NT2/D1 (cell line): ENCODE measurements at regions not wholly inside any gene's neighbourhood (a gene's known extent, or its start where the extent isn't known, plus 50 kb on each side); places are given as distances from the start of the nearest gene placed in this dataset.

Experiments
- DNase-seq: peaks from one replicate; pipeline ENCODE4 v3.0.0-alpha.2; 2011; ENCODE audit warnings: low read depth, low spot score
- H3K27me3 ChIP-seq: 2 replicates; pipeline ENCODE4 v1.6.0; 2011; ENCODE audit warnings: mild to moderate bottlenecking; ENCODE audit not compliant: insufficient read length, insufficient read depth
- H3K36me3 ChIP-seq: 2 replicates; pipeline ENCODE4 v1.6.1; 2011; ENCODE audit warnings: mild to moderate bottlenecking, low read length, mixed read lengths; ENCODE audit not compliant: insufficient read depth, insufficient read length
- H3K4me1 ChIP-seq: 2 replicates; pipeline ENCODE4 v1.5.1; 2011; ENCODE audit not compliant: insufficient read depth, insufficient read length
- H3K4me3 ChIP-seq: 2 replicates; pipeline ENCODE4 v1.5.1; 2011; ENCODE audit warnings: low read depth; ENCODE audit not compliant: insufficient read length
- H3K9ac ChIP-seq: 2 replicates; pipeline ENCODE4 v1.6.0; 2011; ENCODE audit warnings: low read depth; ENCODE audit not compliant: insufficient read length
- H3K9me3 ChIP-seq: 2 replicates; pipeline ENCODE4 v1.5.1; 2011; ENCODE audit warnings: mild to moderate bottlenecking, low read length; ENCODE audit not compliant: insufficient read depth
- SUZ12 ChIP-seq: IDR thresholded peaks from 2 replicates; pipeline ENCODE4 v1.6.1; 2011; ENCODE audit not compliant: insufficient read length, insufficient read depth; ENCODE audit errors: extremely low read depth
- YY1 ChIP-seq: IDR thresholded peaks from 2 replicates; pipeline ENCODE4 v1.6.1; 2011; ENCODE audit not compliant: insufficient read length, insufficient read depth
- ZNF274 ChIP-seq: IDR thresholded peaks from 2 replicates; pipeline ENCODE4 v1.6.1; 2011; ENCODE audit warnings: mild to moderate bottlenecking, low read depth, low read length

- no peak for TF ChIP-seq SUZ12
- no peak for TF ChIP-seq ZNF274
- no peak for TF ChIP-seq YY1
- no peaks in the 10 kb centered on the region for H3K4me1 ChIP-seq
- H3K27me3 ChIP-seq, result no peaks in the 10 kb centered on the region
- no peaks in the 10 kb centered on the region for H3K9me3 ChIP-seq
- no peak overlapping the region for H3K4me3 ChIP-seq
- H3K9ac ChIP-seq, result no peak overlapping the region
- no peak for DNase-seq
- no peaks in the 10 kb centered on the region for H3K36me3 ChIP-seq
Measured at GRCh38 chr7:71019706-71020105, 112.2 kb upstream of the GALNT17 start.

- DNase-seq, result no peak
- Histone ChIP-seq H3K4me3 (no peak overlapping the region), H3K4me1 (no peaks in the 10 kb centered on the region), H3K9me3 (no peaks in the 10 kb centered on the region), H3K9ac (no peak overlapping the region), H3K36me3 (no peaks in the 10 kb centered on the region), H3K27me3 (no peaks in the 10 kb centered on the region)
- TF ChIP-seq ZNF274 (no peak), SUZ12 (no peak), YY1 (no peak)
Measured at GRCh38 chr7:71021131-71021530, 110.8 kb upstream of the GALNT17 start.

GRCh38 chr7:71026680-71027079, 105.3 kb upstream of the GALNT17 start:
- no peak for DNase-seq
- no peak overlapping the region for H3K9ac ChIP-seq
- H3K4me1 ChIP-seq, result no peaks in the 10 kb centered on the region
- H3K36me3 ChIP-seq, result no peaks in the 10 kb centered on the region
- H3K9me3 ChIP-seq, result no peaks in the 10 kb centered on the region
- H3K4me3 ChIP-seq, result no peak overlapping the region
- no peaks in the 10 kb centered on the region for H3K27me3 ChIP-seq
- TF ChIP-seq ZNF274 (no peak), YY1 (no peak), SUZ12 (no peak)

- Histone ChIP-seq H3K9ac (no peak overlapping the region), H3K36me3 (no peaks in the 10 kb centered on the region), H3K9me3 (no peaks in the 10 kb centered on the region), H3K4me3 (no peak overlapping the region), H3K4me1 (no peaks in the 10 kb centered on the region), H3K27me3 (no peaks in the 10 kb centered on the region)
- TF ChIP-seq SUZ12, result no peak
- no peak for TF ChIP-seq ZNF274
- no peak for TF ChIP-seq YY1
- DNase-seq, result no peak
Measured at GRCh38 chr7:71034243-71034642, 97.7 kb upstream of the GALNT17 start.

- Histone ChIP-seq H3K36me3 (no peaks in the 10 kb centered on the region), H3K27me3 (no peaks in the 10 kb centered on the region), H3K9ac (no peak overlapping the region), H3K4me3 (no peak overlapping the region), H3K9me3 (no peaks in the 10 kb centered on the region), H3K4me1 (no peaks in the 10 kb centered on the region)
- TF ChIP-seq ZNF274, result no peak
- TF ChIP-seq YY1, result no peak
- TF ChIP-seq SUZ12, result no peak
- no peak for DNase-seq
Measured at GRCh38 chr7:71042591-71042990, 89.4 kb upstream of the GALNT17 start.

- no peak for TF ChIP-seq ZNF274
- TF ChIP-seq SUZ12, result no peak
- no peak for TF ChIP-seq YY1
- H3K9me3 ChIP-seq, result peaks cover 35% of the 10 kb centered on the region
- no peaks in the 10 kb centered on the region for H3K27me3 ChIP-seq
- no peak overlapping the region for H3K4me3 ChIP-seq
- no peak overlapping the region for H3K9ac ChIP-seq
- no peaks in the 10 kb centered on the region for H3K36me3 ChIP-seq
- DNase-seq, result no peak
- H3K4me1 ChIP-seq, result no peaks in the 10 kb centered on the region
Measured at GRCh38 chr7:71050492-71050891, 81.5 kb upstream of the GALNT17 start.

- Histone ChIP-seq H3K36me3 (no peaks in the 10 kb centered on the region), H3K9ac (no peak overlapping the region), H3K4me1 (no peaks in the 10 kb centered on the region), H3K4me3 (no peak overlapping the region), H3K9me3 (peaks cover 21% of the 10 kb centered on the region), H3K27me3 (no peaks in the 10 kb centered on the region)
- no peak for TF ChIP-seq YY1
- no peak for TF ChIP-seq ZNF274
- TF ChIP-seq SUZ12, result no peak
- DNase-seq, result no peak
Measured at GRCh38 chr7:71055504-71055903, 76.4 kb upstream of the GALNT17 start.
